Hepatocyte (in vitro differentiated cells): ENCODE measurements at regions not wholly inside any gene's neighbourhood (a gene's known extent, or its start where the extent isn't known, plus 50 kb on each side); places are given as distances from the start of the nearest gene placed in this dataset.

ENCODE experiments used
- DNase-seq: peaks from one replicate; pipeline ENCODE4 v3.0.0-alpha.2; 2016; ENCODE audit warnings: low spot score
- H2AFZ ChIP-seq: fragments of 200-600 bp; sonication (generic); 2 replicates; pipeline ENCODE4 v1.6.0; 2016; ENCODE audit warnings: antibody characterized with exemption, mild to moderate bottlenecking
- H3K27ac ChIP-seq: fragments of 200-600 bp; sonication (generic); 2 replicates; pipeline ENCODE4 v1.5.1; 2016; ENCODE audit warnings: mild to moderate bottlenecking
- H3K27me3 ChIP-seq: fragments of 200-600 bp; sonication (generic); 2 replicates; pipeline ENCODE4 v1.6.1; 2016
- H3K36me3 ChIP-seq: fragments of 200-600 bp; sonication (generic); replicated peaks from 2 replicates; pipeline ENCODE4 v1.5.1; 2016; ENCODE audit warnings: low read depth; ENCODE audit not compliant: insufficient read depth
- H3K4me1 ChIP-seq: fragments of 200-600 bp; sonication (generic); 2 replicates; pipeline ENCODE4 v1.5.1; 2016; ENCODE audit warnings: mild to moderate bottlenecking, moderate library complexity; ENCODE audit not compliant: insufficient read depth
- H3K4me2 ChIP-seq: fragments of 200-600 bp; sonication (generic); 2 replicates; pipeline ENCODE4 v1.6.0; 2016
- H3K4me3 ChIP-seq: fragments of 200-600 bp; sonication (generic); 2 replicates; pipeline ENCODE4 v1.5.1; 2016; ENCODE audit warnings: mild to moderate bottlenecking
- H3K79me2 ChIP-seq: fragments of 200-600 bp; sonication (generic); 2 replicates; pipeline ENCODE4 v1.6.0; 2017; ENCODE audit warnings: mild to moderate bottlenecking
- H3K9me2 ChIP-seq: fragments of 200-600 bp; sonication (generic); replicated peaks from 2 replicates; pipeline ENCODE4 v1.6.0; 2017; ENCODE audit warnings: mild to moderate bottlenecking; ENCODE audit not compliant: insufficient read depth
- H3K9me3 ChIP-seq: fragments of 200-600 bp; sonication (generic); 2 replicates; pipeline ENCODE4 v1.5.1; 2016; ENCODE audit warnings: low read depth, mild to moderate bottlenecking
- H4K20me1 ChIP-seq: fragments of 200-600 bp; sonication (generic); 2 replicates; pipeline ENCODE4 v1.6.0; 2016; ENCODE audit warnings: mild to moderate bottlenecking; ENCODE audit not compliant: insufficient read depth, poor library complexity, severe bottlenecking
- EZH2 ChIP-seq: fragments of 200-600 bp; sonication (generic); IDR thresholded peaks from 2 replicates; pipeline ENCODE4 v1.6.1; 2016; ENCODE audit warnings: antibody characterized with exemption, mild to moderate bottlenecking, borderline replicate concordance
- EZH2phosphoT487 ChIP-seq: fragments of 200-600 bp; sonication (generic); IDR thresholded peaks from one replicate; pipeline ENCODE4 v1.6.1; 2018; ENCODE audit warnings: antibody characterized with exemption, mild to moderate bottlenecking, low read depth, moderate library complexity; ENCODE audit not compliant: unreplicated experiment, severe bottlenecking
- WGBS: methylation state at CpG from one replicate; pipeline ENCODE4 v1.1.6; 2016; ENCODE audit warnings: low lambda C conversion rate; ENCODE audit errors: missing lambda C conversion rate; 5-methylcytosine and 5-hydroxymethylcytosine counted together
- TF ChIP-seq, protein P1 (sequence below): fragments of 200-600 bp; sonication (generic); IDR thresholded peaks from 2 replicates; pipeline ENCODE4 v1.5.1; 2016; ENCODE audit warnings: antibody characterized with exemption, mild to moderate bottlenecking; ENCODE audit not compliant: poor library complexity

DNA sequence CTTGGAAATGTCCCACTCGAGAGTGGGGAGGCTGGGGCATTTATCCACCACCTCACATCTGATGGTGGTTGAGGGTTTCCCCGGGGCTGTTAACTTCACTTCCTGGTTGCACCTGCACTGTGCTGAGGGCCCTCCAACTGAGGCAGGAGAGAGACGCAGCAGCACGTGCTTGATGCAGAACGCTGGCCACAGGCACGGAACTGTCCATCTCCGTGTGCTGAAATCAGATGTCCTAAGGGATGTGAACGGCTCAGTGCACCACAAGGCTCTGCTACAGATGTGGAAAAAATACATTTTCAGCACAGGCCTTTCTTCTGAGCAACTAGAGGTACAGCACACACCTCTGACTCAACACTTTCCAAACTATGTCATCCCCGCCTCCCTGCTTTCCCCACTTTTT is 114.8 kb upstream of the C16orf82 start:
- DNase-seq: peak; percentile 31
- H3K79me2 ChIP-seq: no peaks in the 10 kb centered on the region
- H4K20me1 ChIP-seq: no peaks in the 10 kb centered on the region
- no peak overlapping the region for H3K4me2 ChIP-seq
- 22% methylated on average over 8 of the region's 9 CpGs for WGBS
- no peaks in the 10 kb centered on the region for H3K36me3 ChIP-seq
- peaks cover 10% of the 10 kb centered on the region for H3K27me3 ChIP-seq
- no peaks in the 10 kb centered on the region for H3K4me1 ChIP-seq
- no peak overlapping the region for H3K4me3 ChIP-seq
- H2AFZ ChIP-seq: no peak overlapping the region
- no peaks in the 10 kb centered on the region for H3K9me2 ChIP-seq
- TF ChIP-seq EZH2phosphoT487 (no peak), EZH2 (no peak)
- TF ChIP-seq, protein P1, sequence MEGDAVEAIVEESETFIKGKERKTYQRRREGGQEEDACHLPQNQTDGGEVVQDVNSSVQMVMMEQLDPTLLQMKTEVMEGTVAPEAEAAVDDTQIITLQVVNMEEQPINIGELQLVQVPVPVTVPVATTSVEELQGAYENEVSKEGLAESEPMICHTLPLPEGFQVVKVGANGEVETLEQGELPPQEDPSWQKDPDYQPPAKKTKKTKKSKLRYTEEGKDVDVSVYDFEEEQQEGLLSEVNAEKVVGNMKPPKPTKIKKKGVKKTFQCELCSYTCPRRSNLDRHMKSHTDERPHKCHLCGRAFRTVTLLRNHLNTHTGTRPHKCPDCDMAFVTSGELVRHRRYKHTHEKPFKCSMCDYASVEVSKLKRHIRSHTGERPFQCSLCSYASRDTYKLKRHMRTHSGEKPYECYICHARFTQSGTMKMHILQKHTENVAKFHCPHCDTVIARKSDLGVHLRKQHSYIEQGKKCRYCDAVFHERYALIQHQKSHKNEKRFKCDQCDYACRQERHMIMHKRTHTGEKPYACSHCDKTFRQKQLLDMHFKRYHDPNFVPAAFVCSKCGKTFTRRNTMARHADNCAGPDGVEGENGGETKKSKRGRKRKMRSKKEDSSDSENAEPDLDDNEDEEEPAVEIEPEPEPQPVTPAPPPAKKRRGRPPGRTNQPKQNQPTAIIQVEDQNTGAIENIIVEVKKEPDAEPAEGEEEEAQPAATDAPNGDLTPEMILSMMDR: no peak
- H3K27ac ChIP-seq: no peak overlapping the region
- no peaks in the 10 kb centered on the region for H3K9me3 ChIP-seq

DNA sequence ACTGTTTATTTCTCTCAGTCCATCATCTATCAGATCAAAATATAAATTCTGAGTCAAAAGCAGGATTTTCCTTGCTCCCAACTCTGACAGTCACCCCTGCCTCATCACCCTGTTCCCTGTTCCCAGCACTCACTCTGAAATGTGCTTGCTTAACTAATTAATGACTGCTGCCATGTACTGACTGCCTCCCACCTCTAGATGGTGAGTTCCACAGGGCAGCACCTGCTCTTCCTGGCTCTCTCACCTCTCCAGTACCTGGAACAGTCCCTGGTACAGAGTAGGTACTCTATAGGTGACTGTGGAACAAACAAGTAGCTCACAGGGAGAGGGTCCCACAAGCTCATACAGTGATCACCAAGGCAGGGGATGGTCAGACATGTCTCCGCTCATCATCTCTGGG is 114.3 kb upstream of the C16orf82 start:
- H2AFZ ChIP-seq: no peak overlapping the region
- no peak overlapping the region for H3K27ac ChIP-seq
- no peaks in the 10 kb centered on the region for H3K36me3 ChIP-seq
- 96% methylated on average over 1 of the region's 1 CpG for WGBS
- no peaks in the 10 kb centered on the region for H3K9me2 ChIP-seq
- DNase-seq: no peak
- H3K4me1 ChIP-seq: no peaks in the 10 kb centered on the region
- no peak overlapping the region for H3K4me2 ChIP-seq
- no peaks in the 10 kb centered on the region for H3K79me2 ChIP-seq
- TF ChIP-seq EZH2 (no peak), EZH2phosphoT487 (no peak)
- TF ChIP-seq, protein P1: no peak
- H3K4me3 ChIP-seq: no peak overlapping the region
- no peaks in the 10 kb centered on the region for H4K20me1 ChIP-seq
- H3K27me3 ChIP-seq: peaks cover 10% of the 10 kb centered on the region
- H3K9me3 ChIP-seq: no peaks in the 10 kb centered on the region

DNA sequence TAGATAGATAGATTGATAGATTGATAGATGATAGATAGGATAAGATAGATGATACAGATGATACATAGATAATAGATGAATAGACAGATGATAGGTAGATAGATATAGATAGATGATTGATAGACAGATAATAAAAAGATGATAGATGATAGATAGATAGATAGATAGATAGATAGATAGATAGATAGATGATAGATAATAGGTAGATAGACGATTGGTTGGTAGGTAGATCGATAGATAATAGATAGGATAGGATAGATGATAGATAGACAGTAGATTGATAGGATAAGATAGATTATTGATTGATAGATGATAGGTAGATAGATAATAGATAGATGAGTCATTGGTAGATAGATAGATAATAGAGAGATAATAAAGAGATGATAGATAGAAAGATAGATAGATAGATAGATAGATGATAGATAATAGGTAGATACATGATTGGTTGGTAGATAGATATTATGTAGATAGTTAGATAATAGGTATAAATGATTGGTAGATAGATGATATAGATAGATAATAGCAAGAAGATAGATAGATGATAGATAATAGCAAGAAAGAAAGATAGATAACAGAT is 109.4 kb upstream of the C16orf82 start:
- Histone ChIP-seq H3K9me3 (no peaks in the 10 kb centered on the region), H3K4me2 (no peak overlapping the region), H3K27me3 (no peaks in the 10 kb centered on the region), H2AFZ (no peak overlapping the region), H3K4me3 (no peak overlapping the region), H3K9me2 (no peaks in the 10 kb centered on the region), H4K20me1 (no peaks in the 10 kb centered on the region), H3K36me3 (no peaks in the 10 kb centered on the region), H3K27ac (no peak overlapping the region), H3K79me2 (no peaks in the 10 kb centered on the region), H3K4me1 (no peaks in the 10 kb centered on the region)
- no peak for DNase-seq
- 85% methylated on average over 2 of the region's 2 CpGs for WGBS
- no peak for TF ChIP-seq EZH2phosphoT487
- TF ChIP-seq EZH2: no peak
- TF ChIP-seq, protein P1: no peak

DNA sequence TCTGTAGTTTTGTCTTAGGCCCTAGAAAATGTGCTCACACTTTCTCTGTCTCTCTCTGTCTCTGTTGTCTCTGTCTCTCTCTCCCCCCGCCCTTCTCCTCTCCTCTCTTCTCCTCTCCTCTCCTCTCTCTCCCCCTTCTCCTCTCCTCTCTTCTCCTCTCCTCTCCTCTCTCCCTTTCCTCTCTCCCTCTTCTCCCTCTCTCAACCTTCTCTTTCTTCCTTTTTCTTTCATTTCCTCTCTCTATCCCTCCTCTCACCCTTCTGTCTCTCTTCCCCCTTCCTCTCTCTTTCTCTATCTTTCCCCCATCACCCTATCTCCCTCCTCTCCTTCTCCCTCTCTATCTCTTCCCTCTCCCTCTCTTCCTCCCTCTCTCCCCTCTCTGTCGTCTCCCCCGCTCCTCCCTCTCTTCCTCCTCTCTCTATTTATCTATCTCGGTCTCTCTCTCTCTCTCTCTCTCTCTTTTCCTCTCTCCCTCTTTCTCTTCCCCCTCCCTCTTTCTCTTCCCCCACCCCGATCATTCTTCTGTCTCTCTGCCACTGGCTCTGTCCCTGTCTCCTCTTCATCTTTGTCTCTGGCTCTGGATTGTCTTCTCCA is 107.2 kb upstream of the C16orf82 start:
- TF ChIP-seq, protein P1: no peak
- TF ChIP-seq EZH2 (no peak), EZH2phosphoT487 (no peak)
- Histone ChIP-seq H3K4me1 (no peaks in the 10 kb centered on the region), H2AFZ (no peak overlapping the region), H3K27me3 (no peaks in the 10 kb centered on the region), H3K9me2 (no peaks in the 10 kb centered on the region), H3K4me2 (no peak overlapping the region), H4K20me1 (no peaks in the 10 kb centered on the region), H3K9me3 (no peaks in the 10 kb centered on the region), H3K79me2 (no peaks in the 10 kb centered on the region), H3K36me3 (no peaks in the 10 kb centered on the region), H3K27ac (no peak overlapping the region), H3K4me3 (no peak overlapping the region)
- DNase-seq: no peak
- 83% methylated on average over 1 of the region's 5 CpGs for WGBS
